HG02943 (cell line): ENCODE measurements at regions not wholly inside any gene's neighbourhood (a gene's known extent, or its start where the extent isn't known, plus 50 kb on each side); places are given as distances from the start of the nearest gene placed in this dataset.
"Not testable (repeated sequence)": the region's sequence is repeated elsewhere in the genome, so short reads cannot be mapped to it uniquely, and the experiment has no call there.

Experiments used
- ATAC-seq: cut with Tn5 transposase; IDR thresholded peaks from one replicate; pipeline ENCODE4 v1.9.1; 2021; ENCODE audit warnings: mild to moderate bottlenecking, low read depth, moderate library complexity; ENCODE audit not compliant: unreplicated experiment

- ATAC-seq = no peak
Measured at GRCh38 chr1:191305370-191305769, 827.7 kb upstream of the BRINP3 start.

GRCh38 chr1:191306916-191307315 lies 829.3 kb upstream of the BRINP3 start:
- no peak for ATAC-seq

GRCh38 chr1:191320062-191320461 lies 838.2 kb upstream of the RGS18 start:
- ATAC-seq = no peak

GRCh38 chr1:191327868-191328267 lies 830.4 kb upstream of the RGS18 start:
- no peak for ATAC-seq

- ATAC-seq = no peak
Measured at GRCh38 chr1:191343816-191344215, 814.4 kb upstream of the RGS18 start.

DNA sequence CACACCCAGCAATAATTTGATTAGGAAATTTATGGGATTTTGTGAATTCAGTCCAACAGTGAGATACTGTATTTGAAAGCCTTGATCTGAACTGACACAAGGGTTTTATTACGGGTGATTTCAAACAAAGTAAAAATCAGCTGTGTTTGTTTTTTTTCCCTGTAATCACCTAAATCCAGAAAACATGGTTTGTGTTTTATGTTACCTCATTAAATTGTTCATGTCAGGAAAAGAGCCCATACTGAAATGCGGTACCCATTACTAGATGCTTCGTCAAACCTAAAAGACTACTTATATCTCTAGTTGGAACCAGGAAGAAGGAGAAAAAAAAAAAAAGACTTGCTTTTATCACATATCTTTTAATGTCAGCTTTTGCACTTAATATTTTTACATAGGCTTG lies 811.9 kb upstream of the RGS18 start:
- ATAC-seq = no peak

GRCh38 chr1:191348328-191348727 lies 809.9 kb upstream of the RGS18 start:
- ATAC-seq = no peak

DNA sequence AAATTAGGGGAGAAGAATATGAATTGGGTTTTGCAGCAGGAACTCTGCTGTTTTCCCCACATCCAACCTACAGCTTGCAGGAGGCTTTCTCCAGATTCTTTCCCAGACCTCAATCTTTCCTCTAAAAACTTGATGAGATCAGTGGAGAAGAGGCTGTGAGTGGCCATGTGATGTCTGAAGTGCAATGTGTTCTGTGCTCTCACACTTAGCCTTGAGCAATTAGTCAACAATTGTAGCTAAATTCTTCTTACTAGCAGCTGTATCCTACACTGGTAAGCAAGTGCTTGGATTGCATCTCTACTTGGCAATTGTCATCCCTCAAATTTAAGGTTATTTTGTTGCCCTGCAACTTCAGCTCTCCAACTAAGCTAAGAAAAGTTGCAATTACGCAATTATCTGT lies 807.3 kb upstream of the RGS18 start:
- ATAC-seq = no peak

- no peak for ATAC-seq
Measured at GRCh38 chr1:191358724-191359123, 799.5 kb upstream of the RGS18 start.

DNA sequence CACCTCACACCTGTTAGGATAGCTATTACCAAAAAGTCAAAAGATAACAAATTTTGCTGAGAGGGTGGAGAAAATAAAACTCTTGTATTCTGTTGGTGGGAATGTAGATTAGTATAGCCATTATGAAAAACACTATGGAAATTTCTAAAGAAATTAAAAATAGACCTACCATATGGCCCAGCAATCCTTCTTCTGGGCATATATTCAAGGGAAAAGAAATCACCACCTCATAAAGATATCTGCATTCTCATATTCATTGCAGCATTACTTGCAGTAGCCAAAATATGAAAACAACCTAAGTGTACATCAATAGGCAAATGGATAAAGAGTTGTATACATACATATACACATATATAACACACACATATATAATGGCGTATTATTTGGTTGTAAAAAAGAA lies 791.6 kb upstream of the RGS18 start:
- no peak for ATAC-seq

- ATAC-seq = no peak
Measured at GRCh38 chr1:191368891-191369654, 789.2 kb upstream of the RGS18 start.

- ATAC-seq = no peak
Measured at GRCh38 chr1:191371626-191372025, 786.6 kb upstream of the RGS18 start.

GRCh38 chr1:191388283-191388682 lies 770.0 kb upstream of the RGS18 start:
- no peak for ATAC-seq

DNA sequence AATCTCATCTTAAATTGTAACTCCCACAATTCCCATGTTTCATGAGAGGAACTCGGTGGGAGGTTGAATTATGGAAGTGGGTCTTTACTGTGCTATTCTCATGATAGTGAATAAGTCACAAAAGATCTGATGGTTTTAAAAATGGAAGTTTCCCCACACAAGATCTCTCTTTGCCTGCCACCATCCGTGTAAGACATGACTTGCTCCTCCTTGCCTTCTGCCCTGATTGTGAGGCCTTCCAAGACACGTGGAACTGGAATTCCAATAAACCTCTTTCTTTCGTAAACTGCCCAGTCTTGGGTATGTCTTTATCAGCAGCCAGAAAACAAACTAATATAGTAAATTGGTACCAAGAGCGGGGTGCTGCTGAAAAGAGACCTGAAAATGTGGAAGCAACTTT lies 761.6 kb upstream of the RGS18 start:
- ATAC-seq = no peak

DNA sequence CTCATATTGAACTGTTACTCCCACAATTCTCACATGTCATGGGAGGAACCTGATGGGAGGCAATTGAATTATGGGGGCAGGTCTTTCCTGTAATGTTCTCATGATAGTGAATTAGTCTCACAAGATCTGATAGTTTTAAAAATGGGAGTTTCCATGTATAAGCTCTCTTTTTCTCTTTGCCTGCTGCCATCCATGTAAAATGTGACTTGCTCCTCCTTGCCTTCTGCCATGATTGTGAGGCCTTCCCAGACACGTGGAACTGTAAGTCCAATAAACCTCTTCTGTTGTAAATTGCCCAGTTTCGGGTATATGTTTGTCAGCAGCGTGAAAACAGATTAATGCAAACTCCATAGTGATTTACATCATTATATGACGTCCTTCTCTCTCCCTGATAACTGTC lies 759.7 kb upstream of the RGS18 start:
- no peak for ATAC-seq

DNA sequence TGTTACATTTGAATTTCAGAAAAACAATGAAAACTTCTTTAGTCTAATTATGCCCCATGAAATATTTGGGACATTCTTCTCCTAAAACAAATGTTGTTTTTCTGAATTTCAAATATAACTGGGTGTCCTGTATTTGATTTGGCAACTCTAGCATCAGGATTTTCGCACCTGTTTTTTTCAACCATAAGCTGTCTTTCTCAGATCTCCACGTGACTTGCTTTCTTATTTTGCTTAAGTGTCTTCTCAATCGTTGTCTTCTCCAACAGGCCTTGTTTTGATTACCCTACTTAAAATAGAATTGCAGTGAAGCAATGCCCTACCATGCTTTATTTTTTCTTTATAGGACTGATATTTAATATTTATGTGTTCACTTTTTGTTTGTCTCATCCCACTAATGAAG lies 752.8 kb upstream of the RGS18 start:
- no peak for ATAC-seq

- ATAC-seq = no peak
Measured at GRCh38 chr1:191414981-191415640, 743.2 kb upstream of the RGS18 start.

- no peak for ATAC-seq
Measured at GRCh38 chr1:191419842-191420241, 738.4 kb upstream of the RGS18 start.

GRCh38 chr1:191427593-191427992 lies 730.7 kb upstream of the RGS18 start:
- no peak for ATAC-seq

- ATAC-seq = no peak
Measured at GRCh38 chr1:191432817-191433216, 725.4 kb upstream of the RGS18 start.

DNA sequence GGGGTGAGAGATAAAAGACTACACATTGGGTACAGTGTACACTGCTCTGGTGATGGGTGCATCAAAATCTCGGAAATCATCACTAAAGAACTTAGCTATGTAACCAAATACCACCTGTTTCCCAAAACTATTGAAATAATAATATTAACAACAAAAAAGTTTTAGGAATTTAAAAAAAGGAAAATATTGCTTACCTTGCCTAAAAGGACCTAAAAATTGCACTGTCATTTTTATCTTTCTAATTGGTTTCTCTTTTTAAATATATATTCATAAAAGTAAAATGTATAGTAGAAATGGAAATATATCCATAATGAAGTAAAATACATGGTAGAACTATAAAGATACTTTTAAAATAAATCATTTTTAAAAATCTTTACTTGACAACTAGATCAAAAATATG lies 719.3 kb upstream of the RGS18 start:
- no peak for ATAC-seq

GRCh38 chr1:191448279-191448678 lies 710.0 kb upstream of the RGS18 start:
- not testable (repeated sequence) for ATAC-seq
